ENCODE measurements at regions not wholly inside any gene's neighbourhood (a gene's known extent, or its start where the extent isn't known, plus 50 kb on each side); places are given as distances from the start of the nearest gene placed in this dataset.

DNA sequence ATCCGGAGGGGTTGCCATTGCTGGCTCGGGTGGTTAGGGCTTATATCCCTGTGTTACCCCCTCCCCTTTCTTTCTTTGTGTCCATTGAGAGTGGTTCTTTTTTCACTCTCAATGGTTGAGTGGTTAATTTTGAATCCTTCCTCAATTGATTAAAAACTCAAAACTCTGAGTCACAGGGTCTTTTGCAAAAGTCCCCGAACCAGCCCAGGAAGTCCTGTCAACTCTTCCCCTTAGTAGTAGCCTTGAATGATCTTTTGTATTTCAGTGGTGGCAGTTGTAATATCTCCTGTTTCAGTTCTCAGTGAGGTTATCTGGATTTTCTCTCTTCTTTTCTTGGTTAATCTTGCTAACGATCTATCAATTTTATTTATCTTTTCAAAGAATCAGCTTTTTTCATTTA lies 170.0 kb upstream of the GYPA start:
- Histone ChIP-seq H3K79me2 (ENCODE audit: low read depth) (no peaks in the 10 kb centered on the region), H2AFZ (replicated peaks) (no peak overlapping the region), H3F3A (ENCODE audit: low read depth) (no peaks in the 10 kb centered on the region), H4K20me1 (ENCODE audit: low read depth) (no peaks in the 10 kb centered on the region), H3K9ac (no peak overlapping the region), H3K36me3 (no peaks in the 10 kb centered on the region), H3K4me2 (no peak overlapping the region), H3K4me1 (no peaks in the 10 kb centered on the region), H3K9me3 (ENCODE audit: low read depth) (peaks cover 8% of the 10 kb centered on the region), H3K4me3 (no peak overlapping the region), H3K27me3 (no peaks in the 10 kb centered on the region), H3K27ac (no peak overlapping the region)
- TF ChIP-seq, protein P1, sequence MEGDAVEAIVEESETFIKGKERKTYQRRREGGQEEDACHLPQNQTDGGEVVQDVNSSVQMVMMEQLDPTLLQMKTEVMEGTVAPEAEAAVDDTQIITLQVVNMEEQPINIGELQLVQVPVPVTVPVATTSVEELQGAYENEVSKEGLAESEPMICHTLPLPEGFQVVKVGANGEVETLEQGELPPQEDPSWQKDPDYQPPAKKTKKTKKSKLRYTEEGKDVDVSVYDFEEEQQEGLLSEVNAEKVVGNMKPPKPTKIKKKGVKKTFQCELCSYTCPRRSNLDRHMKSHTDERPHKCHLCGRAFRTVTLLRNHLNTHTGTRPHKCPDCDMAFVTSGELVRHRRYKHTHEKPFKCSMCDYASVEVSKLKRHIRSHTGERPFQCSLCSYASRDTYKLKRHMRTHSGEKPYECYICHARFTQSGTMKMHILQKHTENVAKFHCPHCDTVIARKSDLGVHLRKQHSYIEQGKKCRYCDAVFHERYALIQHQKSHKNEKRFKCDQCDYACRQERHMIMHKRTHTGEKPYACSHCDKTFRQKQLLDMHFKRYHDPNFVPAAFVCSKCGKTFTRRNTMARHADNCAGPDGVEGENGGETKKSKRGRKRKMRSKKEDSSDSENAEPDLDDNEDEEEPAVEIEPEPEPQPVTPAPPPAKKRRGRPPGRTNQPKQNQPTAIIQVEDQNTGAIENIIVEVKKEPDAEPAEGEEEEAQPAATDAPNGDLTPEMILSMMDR (IDR thresholded peaks at IDR 0.05): no peak
- no peak for TF ChIP-seq EZH2phosphoT487 (IDR thresholded peaks at IDR 0.05)
- no peak for TF ChIP-seq EZH2 (IDR thresholded peaks at IDR 0.05)
- Mint-ChIP-seq H3K4me1 (no peaks in the 10 kb centered on the region), H3K9me3 (peaks cover 21% of the 10 kb centered on the region), H3K36me3 (peaks cover 3% of the 10 kb centered on the region), H3K27ac (no peak overlapping the region), H3K27me3 (ENCODE audit: insufficient read depth, low read depth) (peaks cover 3% of the 10 kb centered on the region), H3K4me3 (no peak overlapping the region)
- no peak for DNase-seq (ENCODE audit: low spot score)

DNA sequence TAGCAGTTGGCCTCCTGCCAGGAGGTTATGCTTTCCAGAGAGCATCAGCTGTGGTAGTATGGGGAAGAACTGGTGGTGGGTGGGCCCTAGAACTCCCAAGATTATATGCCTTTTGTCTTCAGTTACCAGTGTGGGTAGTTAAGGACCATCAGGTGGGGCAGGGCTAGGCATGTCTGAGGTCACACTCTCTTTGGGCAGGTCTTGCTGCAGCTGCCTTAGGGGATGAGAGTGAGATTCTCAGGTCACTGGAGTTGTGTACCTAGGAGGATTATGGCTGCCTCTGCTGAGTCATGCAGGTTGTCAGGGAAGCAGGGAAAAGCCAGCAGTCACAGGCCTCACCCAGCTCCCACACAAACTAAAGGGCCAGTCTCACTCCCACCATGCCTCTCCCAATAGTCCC lies 172.9 kb upstream of the GYPA start:
- H3K4me3 Mint-ChIP-seq: no peak overlapping the region
- no peak for TF ChIP-seq EZH2phosphoT487 (IDR thresholded peaks at IDR 0.05)
- H3K4me1 Mint-ChIP-seq: no peaks in the 10 kb centered on the region
- Histone ChIP-seq H3F3A (ENCODE audit: low read depth) (no peaks in the 10 kb centered on the region), H2AFZ (replicated peaks) (no peak overlapping the region), H3K9ac (no peak overlapping the region), H3K4me3 (no peak overlapping the region), H3K27ac (no peak overlapping the region), H3K9me3 (ENCODE audit: low read depth) (peaks cover 8% of the 10 kb centered on the region), H3K79me2 (ENCODE audit: low read depth) (no peaks in the 10 kb centered on the region), H3K4me1 (no peaks in the 10 kb centered on the region), H3K4me2 (no peak overlapping the region), H3K27me3 (no peaks in the 10 kb centered on the region), H4K20me1 (ENCODE audit: low read depth) (no peaks in the 10 kb centered on the region), H3K36me3 (no peaks in the 10 kb centered on the region)
- no peak overlapping the region for H3K27ac Mint-ChIP-seq
- peaks cover 3% of the 10 kb centered on the region for H3K27me3 Mint-ChIP-seq (ENCODE audit: insufficient read depth, low read depth)
- peaks cover 27% of the 10 kb centered on the region for H3K9me3 Mint-ChIP-seq
- no peak for DNase-seq (ENCODE audit: low spot score)
- peaks cover 3% of the 10 kb centered on the region for H3K36me3 Mint-ChIP-seq

DNA sequence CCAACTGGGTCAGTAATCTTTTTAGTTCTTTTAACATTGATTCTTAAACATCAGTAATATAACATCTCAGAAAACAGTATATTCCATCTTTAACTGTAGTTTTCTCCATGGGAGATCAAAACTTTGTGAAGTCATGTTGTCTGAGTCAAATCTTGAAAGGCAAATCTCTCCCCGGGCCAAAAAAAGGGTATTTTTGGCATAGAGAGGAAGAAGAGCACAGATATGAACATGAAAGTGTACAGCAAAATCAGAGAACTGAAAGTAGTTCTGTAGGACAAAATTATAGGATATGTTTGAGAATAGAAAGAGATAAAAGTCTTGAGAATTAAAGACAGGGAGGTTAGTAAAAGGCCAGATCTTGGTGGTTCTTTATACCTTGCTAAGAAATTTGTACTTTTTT lies 176.4 kb upstream of the GYPA start:
- Histone ChIP-seq H3K4me3 (no peak overlapping the region), H3K27ac (no peak overlapping the region), H3K27me3 (no peaks in the 10 kb centered on the region), H3K9me3 (ENCODE audit: low read depth) (peaks cover 5% of the 10 kb centered on the region), H3K4me2 (no peak overlapping the region), H3K36me3 (no peaks in the 10 kb centered on the region), H3K4me1 (no peaks in the 10 kb centered on the region), H3K9ac (no peak overlapping the region), H4K20me1 (ENCODE audit: low read depth) (no peaks in the 10 kb centered on the region), H3K79me2 (ENCODE audit: low read depth) (no peaks in the 10 kb centered on the region), H3F3A (ENCODE audit: low read depth) (no peaks in the 10 kb centered on the region), H2AFZ (replicated peaks) (no peak overlapping the region)
- peaks cover 27% of the 10 kb centered on the region for H3K9me3 Mint-ChIP-seq
- DNase-seq (ENCODE audit: low spot score): no peak
- TF ChIP-seq EZH2phosphoT487 (IDR thresholded peaks at IDR 0.05) (no peak), EZH2 (IDR thresholded peaks at IDR 0.05) (no peak)
- TF ChIP-seq, protein P1 (IDR thresholded peaks at IDR 0.05): no peak
- peaks cover 6% of the 10 kb centered on the region for H3K27me3 Mint-ChIP-seq (ENCODE audit: insufficient read depth, low read depth)
- H3K27ac Mint-ChIP-seq: no peak overlapping the region
- no peaks in the 10 kb centered on the region for H3K4me1 Mint-ChIP-seq
- no peak overlapping the region for H3K4me3 Mint-ChIP-seq
- H3K36me3 Mint-ChIP-seq: peaks cover 3% of the 10 kb centered on the region

DNA sequence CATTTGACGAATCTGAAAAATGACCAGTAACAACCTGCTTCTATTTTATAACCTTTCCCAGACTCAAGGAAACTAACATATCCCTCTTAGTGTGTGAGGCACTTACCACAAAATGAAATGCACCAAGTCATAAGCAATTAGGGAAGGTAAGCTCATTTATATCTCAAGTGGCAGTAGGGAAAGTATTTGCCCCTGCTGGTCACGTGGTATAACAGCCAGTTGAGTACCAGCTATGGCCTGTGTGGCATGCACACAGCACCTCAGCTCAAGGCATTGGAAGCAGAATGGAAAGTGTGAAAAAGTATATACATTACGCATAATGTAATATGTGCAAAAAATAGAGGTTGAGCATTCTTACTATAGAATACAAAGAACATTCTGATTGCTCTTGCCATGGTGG lies 178.3 kb upstream of the GYPA start:
- Histone ChIP-seq H3K4me1 (no peaks in the 10 kb centered on the region), H2AFZ (replicated peaks) (no peak overlapping the region), H3K79me2 (ENCODE audit: low read depth) (no peaks in the 10 kb centered on the region), H4K20me1 (ENCODE audit: low read depth) (no peaks in the 10 kb centered on the region), H3K9ac (no peak overlapping the region), H3K9me3 (ENCODE audit: low read depth) (peaks cover 5% of the 10 kb centered on the region), H3K4me2 (no peak overlapping the region), H3K27me3 (no peaks in the 10 kb centered on the region), H3K27ac (no peak overlapping the region), H3K4me3 (no peak overlapping the region), H3K36me3 (no peaks in the 10 kb centered on the region), H3F3A (ENCODE audit: low read depth) (no peaks in the 10 kb centered on the region)
- H3K4me1 Mint-ChIP-seq: no peaks in the 10 kb centered on the region
- H3K4me3 Mint-ChIP-seq: no peak overlapping the region
- peaks cover 3% of the 10 kb centered on the region for H3K36me3 Mint-ChIP-seq
- H3K27ac Mint-ChIP-seq: no peak overlapping the region
- H3K27me3 Mint-ChIP-seq (ENCODE audit: insufficient read depth, low read depth): peaks cover 6% of the 10 kb centered on the region
- H3K9me3 Mint-ChIP-seq: peaks cover 18% of the 10 kb centered on the region
- DNase-seq (ENCODE audit: low spot score): no peak
- no peak for TF ChIP-seq EZH2phosphoT487 (IDR thresholded peaks at IDR 0.05)
- TF ChIP-seq, protein P1 (IDR thresholded peaks at IDR 0.05): peak; percentile 26
